ENCODE measurements at regions not wholly inside any gene's neighbourhood (a gene's known extent, or its start where the extent isn't known, plus 50 kb on each side); places are given as distances from the start of the nearest gene placed in this dataset.
A peak's percentile ranks its signal among the peaks of the same experiment; 100 is the strongest.
"Not testable (repeated sequence)": the region's sequence is repeated elsewhere in the genome, so short reads cannot be mapped to it uniquely, and the experiment has no call there.

DNA sequence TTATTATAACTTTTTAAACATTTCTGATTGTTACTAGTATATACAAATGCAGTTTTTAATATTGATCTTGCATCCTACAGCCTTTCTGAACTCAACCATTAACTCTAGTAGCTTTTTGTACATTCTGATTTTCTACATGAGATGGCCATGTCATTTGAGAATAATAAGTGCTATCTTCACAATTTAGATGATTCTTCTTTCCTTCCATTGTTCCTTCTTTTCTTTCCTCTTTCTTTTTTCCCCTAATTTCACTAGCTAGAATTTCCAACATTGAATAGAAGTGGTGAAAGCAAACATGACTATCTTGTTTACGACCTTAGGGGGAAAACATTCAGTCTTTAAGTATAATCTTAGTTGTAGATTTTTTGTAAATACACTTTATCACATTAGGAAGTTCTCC is 128.2 kb upstream of the PRSS16 start:
- Histone ChIP-seq H3K36me3 (ENCODE audit: control insufficient read depth in 2 of 2, insufficient read depth in 2 of 2, low read length in 1 of 2) (no peaks in the 10 kb centered on the region), H3K4me3 (ENCODE audit: low read depth in 1 of 2, low read length in 2 of 2) (no peak overlapping the region), H3K27ac (ENCODE audit: low read depth in 2 of 2, low read length in 1 of 2) (no peak overlapping the region), H3K9me3 (ENCODE audit: control insufficient read depth in 2 of 2, insufficient read depth in 1 of 2, low read depth in 1 of 2, low read length in 1 of 2) (no peaks in the 10 kb centered on the region), H3K4me1 (ENCODE audit: control insufficient read depth in 2 of 2, insufficient read depth in 2 of 2, low read length in 1 of 2) (no peaks in the 10 kb centered on the region), H3K27me3 (ENCODE audit: control insufficient read depth in 1 of 2, insufficient read depth in 2 of 2, low read length in 2 of 2) (no peaks in the 10 kb centered on the region)
- 88 to 93% methylated on average over 1 of the region's 1 CpG for WGBS, 2 donors

DNA sequence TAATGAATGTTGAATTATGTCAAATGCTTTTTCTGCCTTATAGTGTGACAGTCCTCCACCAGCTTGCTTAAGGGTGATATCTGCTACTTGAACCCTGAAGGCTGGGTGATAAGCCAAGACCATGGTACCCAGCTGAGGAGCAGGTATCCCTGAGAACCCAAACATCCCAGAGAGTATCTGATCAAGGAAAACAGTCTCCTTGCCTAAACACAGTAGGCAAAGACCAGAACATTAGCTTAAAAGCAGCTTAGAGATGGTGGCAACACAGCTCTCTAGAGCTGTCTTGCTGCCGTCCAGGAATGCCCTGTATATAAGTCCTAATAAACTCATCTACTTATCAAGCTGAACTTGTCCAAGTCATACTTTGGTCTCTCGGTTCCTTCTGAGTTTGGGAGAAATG is 127.7 kb upstream of the PRSS16 start:
- Histone ChIP-seq H3K27me3 (ENCODE audit: control insufficient read depth in 1 of 2, insufficient read depth in 2 of 2, low read length in 2 of 2) (no peaks in the 10 kb centered on the region), H3K9me3 (ENCODE audit: control insufficient read depth in 2 of 2, insufficient read depth in 1 of 2, low read depth in 1 of 2, low read length in 1 of 2) (no peaks in the 10 kb centered on the region), H3K4me3 (ENCODE audit: low read depth in 1 of 2, low read length in 2 of 2) (no peak overlapping the region), H3K36me3 (ENCODE audit: control insufficient read depth in 2 of 2, insufficient read depth in 2 of 2, low read length in 1 of 2) (no peaks in the 10 kb centered on the region), H3K4me1 (ENCODE audit: control insufficient read depth in 2 of 2, insufficient read depth in 2 of 2, low read length in 1 of 2) (no peaks in the 10 kb centered on the region), H3K27ac (ENCODE audit: low read depth in 2 of 2, low read length in 1 of 2) (no peak overlapping the region)
- 77 to 90% methylated on average over 2 of the region's 2 CpGs for WGBS, 2 donors

DNA sequence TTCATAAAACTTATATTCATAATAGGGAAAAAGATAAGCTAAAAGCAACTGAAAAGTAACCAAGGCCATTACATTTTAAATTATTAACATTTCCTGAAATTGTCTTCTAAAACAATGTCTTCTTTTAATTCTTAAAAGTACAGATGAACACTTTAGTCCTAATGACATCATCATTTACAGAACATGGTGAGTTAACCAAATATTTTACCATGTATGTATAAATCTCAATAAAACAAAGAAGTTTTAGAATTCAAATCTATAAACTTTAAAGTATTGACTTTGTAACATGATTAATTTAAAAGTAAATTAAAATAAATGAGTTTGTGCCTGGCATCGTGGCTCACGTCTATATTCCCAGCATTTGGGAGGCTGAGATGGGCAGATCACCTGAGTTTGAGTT is 125.9 kb upstream of the PRSS16 start:
- no peaks in the 10 kb centered on the region for H3K9me3 ChIP-seq (ENCODE audit: control insufficient read depth in 2 of 2, insufficient read depth in 1 of 2, low read depth in 1 of 2, low read length in 1 of 2)
- WGBS, 2 donors = 90 to 94% methylated on average over 2 of the region's 2 CpGs

DNA sequence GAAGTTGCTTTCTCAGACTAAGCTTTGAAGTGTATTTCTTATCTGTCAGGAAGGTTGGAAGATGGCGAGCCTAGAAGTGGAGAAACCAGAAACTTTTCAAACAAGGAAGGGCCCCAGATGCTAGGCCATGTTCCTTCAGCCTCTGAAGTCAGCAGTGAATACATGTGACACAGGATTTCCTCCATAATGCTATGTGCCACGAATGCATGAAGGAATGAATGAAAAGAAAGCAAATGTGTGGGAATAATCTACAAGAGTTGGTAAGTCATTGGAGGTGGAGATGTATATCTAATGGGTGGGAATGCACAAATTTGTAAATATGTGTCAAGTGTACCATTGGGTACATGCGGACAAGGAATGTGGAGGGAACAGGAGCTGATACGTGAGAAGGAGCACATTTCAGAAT is 123.2 kb upstream of the PRSS16 start:
- Histone ChIP-seq H3K36me3 (ENCODE audit: control insufficient read depth in 2 of 2, insufficient read depth in 2 of 2, low read length in 1 of 2) (no peaks in the 10 kb centered on the region), H3K9me3 (ENCODE audit: control insufficient read depth in 2 of 2, insufficient read depth in 1 of 2, low read depth in 1 of 2, low read length in 1 of 2) (no peaks in the 10 kb centered on the region), H3K27me3 (ENCODE audit: control insufficient read depth in 1 of 2, insufficient read depth in 2 of 2, low read length in 2 of 2) (no peaks in the 10 kb centered on the region), H3K4me1 (ENCODE audit: control insufficient read depth in 2 of 2, insufficient read depth in 2 of 2, low read length in 1 of 2) (no peaks in the 10 kb centered on the region), H3K27ac (ENCODE audit: low read depth in 2 of 2, low read length in 1 of 2) (no peak overlapping the region), H3K4me3 (ENCODE audit: low read depth in 1 of 2, low read length in 2 of 2) (no peak overlapping the region)
- WGBS, 2 donors = 91% methylated on average over 4 of the region's 4 CpGs

More for the DNA sequence above, 125.9 kb upstream of the PRSS16 start:
- no peaks in the 10 kb centered on the region for H3K36me3 ChIP-seq (ENCODE audit: control insufficient read depth in 2 of 2, insufficient read depth in 2 of 2, low read length in 1 of 2)
- no peak overlapping the region for H3K27ac ChIP-seq (ENCODE audit: low read depth in 2 of 2, low read length in 1 of 2)
- no peaks in the 10 kb centered on the region for H3K27me3 ChIP-seq (ENCODE audit: control insufficient read depth in 1 of 2, insufficient read depth in 2 of 2, low read length in 2 of 2)
- no peaks in the 10 kb centered on the region for H3K4me1 ChIP-seq (ENCODE audit: control insufficient read depth in 2 of 2, insufficient read depth in 2 of 2, low read length in 1 of 2)
- H3K4me3 ChIP-seq (ENCODE audit: low read depth in 1 of 2, low read length in 2 of 2) = no peak overlapping the region

DNA sequence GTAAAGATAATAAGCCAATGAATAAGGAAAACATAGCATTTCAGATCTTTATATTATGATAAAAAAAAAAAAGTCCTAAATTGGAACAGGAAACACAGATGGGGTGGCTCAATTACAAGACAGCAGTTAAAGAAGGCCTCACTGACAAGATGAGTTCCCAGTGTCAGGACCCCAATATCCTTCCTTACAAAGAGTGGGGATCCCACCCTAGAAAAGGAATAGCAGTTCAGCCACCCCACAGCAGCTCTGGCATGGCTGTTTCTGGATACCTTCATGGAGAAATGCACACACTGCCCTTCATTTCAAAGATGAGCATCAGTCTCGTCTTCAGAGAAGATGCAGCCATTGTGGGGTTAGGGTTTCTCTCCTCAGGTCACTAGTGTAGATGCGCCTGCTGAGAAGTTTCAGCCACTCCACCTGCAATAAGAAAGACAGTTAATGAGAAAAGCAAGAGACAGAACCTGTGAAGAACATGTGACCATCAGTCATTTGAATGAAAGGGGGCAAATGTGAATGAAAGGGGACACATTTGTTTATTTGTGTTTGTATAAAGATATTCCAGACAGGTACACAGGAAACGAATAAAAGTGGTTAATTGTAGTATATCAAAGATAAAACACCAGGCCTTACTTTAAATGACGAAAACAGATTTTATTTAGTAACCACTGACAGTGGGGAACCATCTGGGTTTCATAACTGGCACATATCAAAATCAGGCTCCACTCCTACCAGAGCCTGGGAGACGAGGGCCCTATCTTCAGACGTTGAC is 121.3 kb upstream of the PRSS16 start:
- Histone ChIP-seq H3K27ac (ENCODE audit: low read depth in 2 of 2, low read length in 1 of 2) (no peak overlapping the region), H3K4me3 (ENCODE audit: low read depth in 1 of 2, low read length in 2 of 2) (no peak overlapping the region)

DNA sequence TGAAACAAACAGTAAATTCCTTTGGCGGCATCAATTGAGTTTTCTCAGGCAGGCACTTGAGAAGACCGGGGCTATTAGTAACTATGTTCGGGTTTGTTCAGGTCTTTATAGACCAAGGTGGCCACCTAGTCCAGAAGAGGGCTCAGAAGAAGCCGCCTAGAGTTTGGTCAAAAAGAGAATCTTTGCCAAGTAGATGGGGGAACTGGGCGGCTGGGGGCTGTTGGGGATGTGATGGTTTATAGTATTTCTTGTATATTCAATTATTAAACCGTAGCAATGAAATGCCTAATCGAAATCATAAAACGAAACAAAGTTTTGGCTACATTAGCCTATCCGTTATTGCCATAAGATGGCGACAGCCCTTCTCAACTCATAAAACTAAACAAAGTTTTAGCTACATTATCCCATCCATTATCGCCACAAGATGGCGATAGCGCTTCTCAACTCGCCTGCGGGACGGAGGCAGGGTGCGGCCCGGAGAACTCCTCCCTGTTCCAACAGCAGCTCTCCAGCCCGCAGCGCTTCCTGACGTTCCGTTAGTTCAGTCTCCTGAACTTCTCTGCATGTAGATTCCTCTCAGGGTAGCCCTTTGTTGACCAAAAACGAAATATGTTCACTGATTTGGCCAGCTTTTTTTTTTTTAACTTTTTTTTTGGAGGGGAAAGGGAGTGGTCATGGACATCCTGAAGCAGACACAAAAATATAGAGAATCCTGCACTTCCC is 120.5 kb upstream of the PRSS16 start:
- WGBS, 2 donors = 18% methylated on average over 23 of the region's 23 CpGs
- peak overlapping the region in 1 of 2 donors; percentile 46 for H3K27ac ChIP-seq (ENCODE audit: low read depth in 2 of 2, low read length in 1 of 2)

More for the DNA sequence above, 121.3 kb upstream of the PRSS16 start:
- WGBS, 2 donors = 95 to 96% methylated on average over 6 of the region's 6 CpGs
- no peaks in the 10 kb centered on the region for H3K9me3 ChIP-seq (ENCODE audit: control insufficient read depth in 2 of 2, insufficient read depth in 1 of 2, low read depth in 1 of 2, low read length in 1 of 2)
- no peaks in the 10 kb centered on the region for H3K27me3 ChIP-seq (ENCODE audit: control insufficient read depth in 1 of 2, insufficient read depth in 2 of 2, low read length in 2 of 2)
- no peaks in the 10 kb centered on the region for H3K36me3 ChIP-seq (ENCODE audit: control insufficient read depth in 2 of 2, insufficient read depth in 2 of 2, low read length in 1 of 2)
- no peaks in the 10 kb centered on the region for H3K4me1 ChIP-seq (ENCODE audit: control insufficient read depth in 2 of 2, insufficient read depth in 2 of 2, low read length in 1 of 2)

DNA sequence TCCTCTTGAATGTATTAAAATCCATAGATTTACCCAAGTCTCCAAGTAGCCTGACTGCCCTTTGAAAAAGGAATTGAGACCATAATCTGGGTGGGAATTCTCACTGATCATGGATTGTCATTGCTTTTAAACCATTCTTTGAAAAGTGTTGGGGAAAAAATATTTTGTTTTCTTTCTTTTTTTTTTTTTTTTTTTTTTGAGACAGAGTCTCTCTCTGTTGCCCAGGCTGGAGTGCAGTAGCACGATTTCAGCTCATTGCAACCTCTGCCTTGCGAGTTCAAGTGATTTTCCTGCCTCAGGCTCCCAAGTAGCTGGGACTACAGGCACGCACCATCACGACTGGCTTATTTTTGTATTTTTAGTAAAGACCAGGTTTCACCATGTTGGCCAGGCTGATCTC is 119.6 kb upstream of the PRSS16 start:
- 89% methylated on average over 4 of the region's 4 CpGs for WGBS, 2 donors

More for the DNA sequence above, 120.5 kb upstream of the PRSS16 start:
- Histone ChIP-seq H3K9me3 (ENCODE audit: control insufficient read depth in 2 of 2, insufficient read depth in 1 of 2, low read depth in 1 of 2, low read length in 1 of 2) (no peaks in the 10 kb centered on the region), H3K27me3 (ENCODE audit: control insufficient read depth in 1 of 2, insufficient read depth in 2 of 2, low read length in 2 of 2) (no peaks in the 10 kb centered on the region), H3K36me3 (ENCODE audit: control insufficient read depth in 2 of 2, insufficient read depth in 2 of 2, low read length in 1 of 2) (no peaks in the 10 kb centered on the region), H3K4me3 (ENCODE audit: low read depth in 1 of 2, low read length in 2 of 2) (no peak overlapping the region), H3K4me1 (ENCODE audit: control insufficient read depth in 2 of 2, insufficient read depth in 2 of 2, low read length in 1 of 2) (no peaks in the 10 kb centered on the region)

DNA sequence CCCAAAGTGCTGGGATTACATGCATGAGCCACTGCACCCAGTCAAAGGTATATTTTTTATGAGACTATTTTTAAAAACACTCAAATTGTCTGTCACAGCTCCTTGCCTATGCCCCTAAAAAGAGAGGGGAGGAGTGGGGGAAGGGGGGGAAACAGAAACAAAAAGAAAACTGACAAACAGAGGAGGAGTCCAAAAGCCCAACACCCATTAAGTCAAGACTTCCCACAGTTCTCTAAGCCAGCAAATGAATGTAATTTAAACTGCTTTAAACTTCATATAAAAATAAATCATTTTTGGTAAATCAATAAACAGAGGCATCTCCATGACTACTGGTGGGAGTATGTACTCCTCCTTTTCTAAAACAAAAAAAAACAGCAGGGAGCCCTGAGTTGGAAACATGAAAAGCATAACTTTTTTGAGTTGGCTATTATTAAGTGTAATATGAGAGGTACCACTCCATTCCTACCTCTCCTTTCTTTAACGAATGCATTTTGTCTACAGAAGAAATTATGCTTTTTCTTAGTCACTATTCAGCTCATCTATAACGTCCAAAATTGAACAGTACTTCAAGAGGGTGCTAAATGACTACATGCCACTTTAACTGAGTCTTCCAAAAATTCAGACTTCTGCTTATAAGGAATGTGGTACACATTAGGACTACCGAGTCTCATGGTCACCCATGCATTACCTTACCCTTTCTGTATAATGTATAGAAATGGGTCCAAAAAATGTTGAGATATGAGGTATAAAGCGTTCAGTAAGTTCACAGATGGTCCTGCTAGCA is 119.0 kb upstream of the PRSS16 start:
- no peaks in the 10 kb centered on the region for H3K9me3 ChIP-seq (ENCODE audit: control insufficient read depth in 2 of 2, insufficient read depth in 1 of 2, low read depth in 1 of 2, low read length in 1 of 2)
- no peaks in the 10 kb centered on the region for H3K4me1 ChIP-seq (ENCODE audit: control insufficient read depth in 2 of 2, insufficient read depth in 2 of 2, low read length in 1 of 2)
- H3K27ac ChIP-seq (ENCODE audit: low read depth in 2 of 2, low read length in 1 of 2) = no peak overlapping the region
- WGBS, 2 donors = 77 to 82% methylated on average over 4 of the region's 4 CpGs
- no peaks in the 10 kb centered on the region for H3K36me3 ChIP-seq (ENCODE audit: control insufficient read depth in 2 of 2, insufficient read depth in 2 of 2, low read length in 1 of 2)
- H3K27me3 ChIP-seq (ENCODE audit: control insufficient read depth in 1 of 2, insufficient read depth in 2 of 2, low read length in 2 of 2) = no peaks in the 10 kb centered on the region
- H3K4me3 ChIP-seq (ENCODE audit: low read depth in 1 of 2, low read length in 2 of 2) = no peak overlapping the region

More for the DNA sequence above, 119.6 kb upstream of the PRSS16 start:
- not testable (repeated sequence) for H3K4me1 ChIP-seq (ENCODE audit: control insufficient read depth in 2 of 2, insufficient read depth in 2 of 2, low read length in 1 of 2); H3K36me3 ChIP-seq (ENCODE audit: control insufficient read depth in 2 of 2, insufficient read depth in 2 of 2, low read length in 1 of 2); H3K27ac ChIP-seq (ENCODE audit: low read depth in 2 of 2, low read length in 1 of 2); H3K27me3 ChIP-seq (ENCODE audit: control insufficient read depth in 1 of 2, insufficient read depth in 2 of 2, low read length in 2 of 2); H3K4me3 ChIP-seq (ENCODE audit: low read depth in 1 of 2, low read length in 2 of 2); H3K9me3 ChIP-seq (ENCODE audit: control insufficient read depth in 2 of 2, insufficient read depth in 1 of 2, low read depth in 1 of 2, low read length in 1 of 2)

DNA sequence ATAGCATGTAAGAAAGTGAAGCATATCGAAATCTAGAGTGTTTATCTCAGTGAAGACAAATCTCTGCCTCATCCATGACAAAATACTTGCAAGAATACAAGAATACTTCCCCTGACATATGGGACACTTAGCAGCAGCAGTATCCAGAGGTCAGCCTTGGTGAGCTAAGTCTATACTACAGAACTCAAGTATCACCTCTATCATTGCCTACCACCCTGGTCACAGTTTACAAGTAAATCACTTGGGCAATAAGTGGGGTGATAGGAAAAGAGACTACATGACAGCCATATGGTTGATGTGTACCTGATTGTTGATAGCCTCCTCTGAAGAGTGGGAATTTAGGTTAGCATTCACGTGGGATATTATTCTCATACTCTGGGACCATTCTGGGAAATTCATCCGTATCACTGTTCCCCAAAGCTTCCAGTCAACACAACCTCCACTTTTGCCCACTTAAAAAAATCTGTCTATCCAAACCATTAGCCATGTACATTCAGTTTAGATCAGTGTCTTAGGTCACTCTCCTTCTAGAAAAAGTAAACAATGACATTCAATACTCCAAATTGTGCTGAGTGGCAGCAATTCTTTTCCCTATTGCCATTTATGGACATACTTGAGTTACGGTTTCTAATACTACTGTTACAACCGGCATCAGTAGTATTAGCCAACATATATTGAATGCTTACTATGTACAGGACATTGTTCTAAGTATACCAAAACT is 118.2 kb upstream of the PRSS16 start:
- WGBS, 2 donors = 89 to 93% methylated on average over 5 of the region's 5 CpGs
- Histone ChIP-seq H3K4me1 (ENCODE audit: control insufficient read depth in 2 of 2, insufficient read depth in 2 of 2, low read length in 1 of 2) (peaks cover 0 to 3% of the 10 kb centered on the region in 2 donors), H3K4me3 (ENCODE audit: low read depth in 1 of 2, low read length in 2 of 2) (no peak overlapping the region)

More for the DNA sequence above, 118.2 kb upstream of the PRSS16 start:
- no peaks in the 10 kb centered on the region for H3K9me3 ChIP-seq (ENCODE audit: control insufficient read depth in 2 of 2, insufficient read depth in 1 of 2, low read depth in 1 of 2, low read length in 1 of 2)
- no peaks in the 10 kb centered on the region for H3K36me3 ChIP-seq (ENCODE audit: control insufficient read depth in 2 of 2, insufficient read depth in 2 of 2, low read length in 1 of 2)
- H3K27ac ChIP-seq (ENCODE audit: low read depth in 2 of 2, low read length in 1 of 2) = no peak overlapping the region
- H3K27me3 ChIP-seq (ENCODE audit: control insufficient read depth in 1 of 2, insufficient read depth in 2 of 2, low read length in 2 of 2) = no peaks in the 10 kb centered on the region

Data from esophagus (tissue), 2 donors.